HUES48 (cell line): ENCODE measurements at regions not wholly inside any gene's neighbourhood (a gene's known extent, or its start where the extent isn't known, plus 50 kb on each side); places are given as distances from the start of the nearest gene placed in this dataset.
"Not testable (repeated sequence)": the region's sequence is repeated elsewhere in the genome, so short reads cannot be mapped to it uniquely, and the experiment has no call there.

Experiments used
- H3K27ac ChIP-seq: one replicate; pipeline ENCODE4 v1.7.0; 2013; ENCODE audit warnings: low read depth, low read length, inconsistent platforms
- H3K27me3 ChIP-seq: 2 replicates; pipeline ENCODE4 v1.6.1; 2013; ENCODE audit warnings: mild to moderate bottlenecking, low read length; ENCODE audit not compliant: control insufficient read depth, insufficient read depth
- H3K36me3 ChIP-seq: 2 replicates; pipeline ENCODE4 v1.6.1; 2013; ENCODE audit warnings: low read length; ENCODE audit not compliant: control insufficient read depth, insufficient read depth
- H3K4me1 ChIP-seq: 2 replicates; pipeline ENCODE4 v1.6.1; 2013; ENCODE audit warnings: mild to moderate bottlenecking, low read length; ENCODE audit not compliant: control insufficient read depth, insufficient read depth
- H3K4me3 ChIP-seq: 2 replicates; pipeline ENCODE4 v1.5.1; 2013; ENCODE audit warnings: mild to moderate bottlenecking, low read depth, low read length
- H3K9ac ChIP-seq: 2 replicates; pipeline ENCODE4 v1.6.1; 2013; ENCODE audit warnings: mild to moderate bottlenecking, low read depth, low read length, moderate library complexity
- H3K9me3 ChIP-seq: 2 replicates; pipeline ENCODE4 v1.6.1; 2013; ENCODE audit warnings: low read length; ENCODE audit not compliant: control insufficient read depth, insufficient read depth

DNA sequence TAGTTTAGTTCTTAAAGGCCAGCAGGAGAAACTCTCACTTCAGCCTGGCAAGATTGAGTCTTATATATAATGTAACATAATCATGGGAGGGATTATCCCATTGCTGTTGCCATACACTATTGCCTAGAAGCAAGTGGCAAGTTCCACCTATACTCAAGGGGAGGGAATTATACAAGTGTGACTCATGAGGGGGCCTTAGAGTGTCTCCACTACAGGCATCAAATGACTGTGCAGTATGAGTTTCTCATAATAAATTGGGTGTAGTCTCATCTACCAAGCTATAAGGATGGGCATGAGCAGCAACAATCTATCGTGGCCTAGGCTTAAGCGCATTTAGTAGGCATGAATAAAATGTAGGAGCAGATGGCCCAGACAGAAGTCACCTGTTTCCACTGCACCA, 89.1 kb upstream of the C1GALT1C1 start:
- Histone ChIP-seq H3K4me3 (no peak overlapping the region), H3K4me1 (no peaks in the 10 kb centered on the region), H3K27me3 (no peaks in the 10 kb centered on the region), H3K36me3 (no peaks in the 10 kb centered on the region), H3K9me3 (no peaks in the 10 kb centered on the region), H3K27ac (no peak overlapping the region), H3K9ac (no peak overlapping the region)

DNA sequence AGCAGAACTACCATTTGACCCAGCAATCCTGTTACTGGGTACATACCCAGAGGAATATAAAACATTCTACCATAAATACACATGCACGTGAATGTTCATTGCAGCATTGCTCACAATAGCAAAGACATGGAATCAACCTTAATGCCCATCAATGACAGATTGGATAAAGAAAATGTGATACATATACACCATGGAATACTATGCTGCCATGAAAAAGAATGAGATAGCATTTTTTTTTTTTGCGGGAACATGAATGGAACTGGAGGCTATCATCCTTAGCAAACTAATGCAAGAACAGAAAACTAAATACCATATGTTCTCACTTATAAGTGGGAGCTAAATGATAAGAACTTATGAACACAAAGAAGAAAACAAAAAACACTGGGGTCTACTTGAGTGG, 72.5 kb upstream of the C1GALT1C1 start:
- not testable (repeated sequence) for H3K4me3 ChIP-seq

DNA sequence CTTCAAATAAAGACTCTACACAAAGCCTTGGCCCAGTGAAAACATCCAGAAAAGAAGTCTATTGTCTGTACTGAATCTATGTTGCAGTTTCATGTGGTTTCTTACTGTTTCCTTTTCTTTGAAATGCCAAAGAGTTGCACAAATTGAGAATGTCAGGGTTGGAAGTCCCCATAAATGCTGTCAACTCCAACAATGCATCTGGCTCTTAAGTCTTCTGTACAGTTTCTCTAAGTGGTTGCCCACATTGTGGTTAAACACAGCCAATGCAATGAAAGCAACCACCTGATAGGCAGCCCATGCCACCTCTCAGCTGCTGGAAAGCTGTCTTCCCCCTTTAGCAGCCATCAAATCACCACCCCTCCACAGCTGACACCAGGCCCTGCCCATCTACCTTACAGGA, 67.2 kb upstream of the C1GALT1C1 start:
- Histone ChIP-seq H3K9me3 (no peaks in the 10 kb centered on the region), H3K27ac (no peak overlapping the region), H3K36me3 (no peaks in the 10 kb centered on the region), H3K4me1 (no peaks in the 10 kb centered on the region), H3K9ac (no peak overlapping the region), H3K27me3 (no peaks in the 10 kb centered on the region), H3K4me3 (no peak overlapping the region)

More for the DNA sequence above, 72.5 kb upstream of the C1GALT1C1 start:
- H3K27me3 ChIP-seq, H3K9me3 ChIP-seq, H3K36me3 ChIP-seq, H3K27ac ChIP-seq, H3K4me1 ChIP-seq, H3K9ac ChIP-seq: not testable (repeated sequence)

DNA sequence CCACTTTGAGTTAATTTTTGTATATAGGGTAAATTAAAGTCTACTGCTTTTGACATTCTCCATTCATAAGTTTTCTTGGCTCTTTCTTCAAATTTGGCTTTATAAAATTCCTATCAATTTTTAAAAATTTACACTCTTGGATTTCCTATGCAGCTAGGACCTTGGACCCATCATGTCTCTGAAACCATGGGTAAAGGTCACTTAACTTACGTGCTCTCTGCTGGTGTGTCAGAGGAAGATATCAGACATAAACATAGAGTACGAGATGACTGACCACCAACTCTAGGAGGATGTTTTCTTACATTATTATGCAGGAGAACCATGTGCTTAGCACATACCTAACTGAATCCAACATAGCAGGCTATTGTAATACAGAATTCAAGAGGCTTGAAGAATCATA, 62.5 kb upstream of the C1GALT1C1 start:
- Histone ChIP-seq H3K4me1 (no peaks in the 10 kb centered on the region), H3K27ac (no peak overlapping the region), H3K9me3 (no peaks in the 10 kb centered on the region), H3K27me3 (no peaks in the 10 kb centered on the region), H3K4me3 (no peak overlapping the region), H3K36me3 (no peaks in the 10 kb centered on the region), H3K9ac (no peak overlapping the region)

DNA sequence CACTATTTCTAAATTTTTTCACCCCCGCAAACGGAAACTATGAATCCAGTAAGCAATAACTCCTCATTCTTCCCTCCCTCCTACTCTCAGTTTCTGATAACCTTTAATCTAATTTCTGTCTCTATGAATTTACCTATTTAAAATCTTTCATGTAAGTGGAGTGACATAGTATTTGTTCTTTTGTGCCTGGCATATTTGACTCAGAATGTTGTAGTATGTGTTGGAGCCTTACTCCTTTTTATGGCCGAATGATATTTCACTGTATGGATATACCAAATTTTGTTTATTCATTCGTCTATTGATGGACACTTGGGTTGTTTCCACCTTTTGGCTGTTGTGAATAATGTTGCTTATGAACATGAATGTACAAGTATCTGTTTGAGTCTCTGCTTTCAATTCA, 61.1 kb upstream of the C1GALT1C1 start:
- Histone ChIP-seq H3K27me3 (no peaks in the 10 kb centered on the region), H3K9me3 (no peaks in the 10 kb centered on the region)

DNA sequence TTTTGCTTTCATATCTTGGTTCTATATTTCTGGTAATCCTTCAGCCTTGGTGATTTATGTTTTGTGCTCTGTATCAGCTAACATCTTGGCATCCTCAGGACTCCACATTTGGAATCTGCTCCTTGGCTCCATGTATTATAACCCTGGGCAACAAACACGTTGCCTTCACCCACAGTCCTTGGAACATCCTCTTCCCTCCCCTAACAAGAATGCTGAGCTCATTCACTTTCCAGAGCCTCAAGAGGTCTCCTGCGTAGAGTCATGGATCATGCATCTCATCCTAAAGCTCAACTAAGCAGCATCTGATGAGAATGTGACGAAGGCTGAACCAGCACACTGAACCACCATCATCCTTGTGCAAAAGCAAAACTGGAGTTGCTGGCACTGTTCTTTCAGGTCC, 60.5 kb upstream of the C1GALT1C1 start:
- H3K27me3 ChIP-seq = no peaks in the 10 kb centered on the region
- H3K36me3 ChIP-seq = no peaks in the 10 kb centered on the region
- no peak overlapping the region for H3K4me3 ChIP-seq
- no peak overlapping the region for H3K27ac ChIP-seq
- no peak overlapping the region for H3K9ac ChIP-seq
- H3K4me1 ChIP-seq = no peaks in the 10 kb centered on the region
- H3K9me3 ChIP-seq = no peaks in the 10 kb centered on the region

More for the DNA sequence above, 61.1 kb upstream of the C1GALT1C1 start:
- H3K4me1 ChIP-seq = no peaks in the 10 kb centered on the region
- H3K9ac ChIP-seq = no peak overlapping the region
- no peak overlapping the region for H3K27ac ChIP-seq
- H3K4me3 ChIP-seq = no peak overlapping the region
- no peaks in the 10 kb centered on the region for H3K36me3 ChIP-seq

DNA sequence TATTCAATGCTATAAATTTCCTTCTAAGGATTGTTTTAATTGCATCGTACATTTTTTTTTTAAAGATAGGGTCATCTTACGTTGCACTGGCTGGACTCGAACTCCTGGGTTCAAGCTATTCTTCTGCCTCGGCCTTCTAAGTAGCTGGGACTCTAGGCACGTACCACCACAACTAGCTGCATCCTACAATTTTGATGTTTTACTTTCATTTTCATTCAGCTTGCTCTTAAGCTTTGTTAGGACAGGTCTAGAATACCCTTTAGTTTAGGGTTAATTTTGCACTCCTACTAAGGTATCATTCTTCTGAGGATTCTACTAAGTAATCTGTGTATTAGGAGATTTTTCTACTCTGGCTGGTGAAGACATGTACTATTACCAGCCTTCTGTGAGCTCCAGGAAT, 50.2 kb upstream of the C1GALT1C1 start:
- Histone ChIP-seq H3K9ac (no peak overlapping the region), H3K27ac (no peak overlapping the region), H3K4me1 (no peaks in the 10 kb centered on the region), H3K36me3 (no peaks in the 10 kb centered on the region), H3K9me3 (peaks cover 3% of the 10 kb centered on the region; the same call in 1 of the 2 replicates), H3K27me3 (no peaks in the 10 kb centered on the region), H3K4me3 (no peak overlapping the region)
